GM23338 (cell line): ENCODE measurements at regions not wholly inside any gene's neighbourhood (a gene's known extent, or its start where the extent isn't known, plus 50 kb on each side); places are given as distances from the start of the nearest gene placed in this dataset.

Experiments
- ATAC-seq: fragments of 200-7000 bp; cut with Tn5 transposase; 3 replicates; pipeline ENCODE4 v1.9.1; 2020
- DNase-seq: peaks from one replicate; pipeline ENCODE4 v3.0.0-alpha.2; 2015; ENCODE audit warnings: low spot score
- H2AFZ ChIP-seq: fragments of 200-600 bp; sonication (generic); 2 replicates; pipeline ENCODE4 v1.8.0; 2016; ENCODE audit warnings: antibody characterized with exemption, mild to moderate bottlenecking, moderate library complexity
- H3F3A ChIP-seq: fragments of 200-600 bp; sonication (generic); replicated peaks from 2 replicates; pipeline ENCODE4 v1.8.0; 2017; ENCODE audit warnings: antibody characterized with exemption, mixed run types, low read depth
- H3K27ac ChIP-seq: fragments of 200-600 bp; sonication (generic); 2 replicates; pipeline ENCODE4 v1.6.1; 2016; ENCODE audit warnings: low read depth
- H3K27me3 ChIP-seq: fragments of 200-600 bp; sonication (generic); 2 replicates; pipeline ENCODE4 v1.8.0; 2016; ENCODE audit warnings: mild to moderate bottlenecking, mixed run types, moderate library complexity; ENCODE audit not compliant: insufficient read depth
- H3K36me3 ChIP-seq: fragments of 200-600 bp; sonication (generic); 2 replicates; pipeline ENCODE4 v1.8.0; 2016; ENCODE audit warnings: mild to moderate bottlenecking; ENCODE audit not compliant: insufficient read depth
- H3K4me1 ChIP-seq: fragments of 200-600 bp; sonication (generic); 2 replicates; pipeline ENCODE4 v1.8.0; 2016; ENCODE audit warnings: mild to moderate bottlenecking, moderate library complexity; ENCODE audit not compliant: insufficient read depth
- H3K4me2 ChIP-seq: fragments of 200-600 bp; sonication (generic); 2 replicates; pipeline ENCODE4 v1.7.1; 2017; ENCODE audit warnings: mixed run types
- H3K4me3 ChIP-seq: fragments of 200-600 bp; sonication (generic); 2 replicates; pipeline ENCODE4 v1.6.1; 2016; ENCODE audit warnings: mixed run types
- H3K79me2 ChIP-seq: fragments of 200-600 bp; sonication (generic); replicated peaks from 2 replicates; pipeline ENCODE4 v1.8.0; 2017; ENCODE audit warnings: mild to moderate bottlenecking; ENCODE audit not compliant: insufficient read depth
- H3K9me2 ChIP-seq: fragments of 200-600 bp; sonication (generic); 2 replicates; pipeline ENCODE4 v1.8.0; 2017; ENCODE audit not compliant: insufficient read depth
- H4K20me1 ChIP-seq: fragments of 200-600 bp; sonication (generic); replicated peaks from 2 replicates; pipeline ENCODE4 v1.8.0; 2017; ENCODE audit warnings: mild to moderate bottlenecking; ENCODE audit not compliant: insufficient read depth
- H3K27ac Mint-ChIP-seq: 2 replicates; pipeline ENCODE4 v1.8.0; 2020; ENCODE audit warnings: inconsistent platforms, mild to moderate bottlenecking, moderate library complexity, mixed read lengths
- H3K27me3 Mint-ChIP-seq: 3 replicates; pipeline ENCODE4 v1.8.0; 2022; ENCODE audit warnings: low read depth, mild to moderate bottlenecking, moderate library complexity, mixed read lengths, inconsistent platforms; ENCODE audit not compliant: insufficient read depth, poor library complexity
- H3K36me3 Mint-ChIP-seq: 3 replicates; pipeline ENCODE4 v1.8.0; 2021; ENCODE audit warnings: low read depth, mild to moderate bottlenecking, inconsistent platforms, moderate library complexity, mixed read lengths
- H3K4me1 Mint-ChIP-seq: 3 replicates; pipeline ENCODE4 v1.8.0; 2020; ENCODE audit warnings: mild to moderate bottlenecking, inconsistent platforms, mixed read lengths
- H3K4me3 Mint-ChIP-seq: 3 replicates; pipeline ENCODE4 v1.8.0; 2021; ENCODE audit warnings: moderate library complexity, mild to moderate bottlenecking, inconsistent platforms, mixed read lengths
- H3K9me3 Mint-ChIP-seq: 3 replicates; pipeline ENCODE4 v1.8.0; 2020; ENCODE audit warnings: moderate library complexity, mild to moderate bottlenecking, inconsistent platforms, mixed read lengths
- EZH2phosphoT487 ChIP-seq: fragments of 200-600 bp; sonication (generic); IDR thresholded peaks from one replicate; pipeline ENCODE4 v1.8.1; 2018; ENCODE audit warnings: antibody characterized with exemption; ENCODE audit not compliant: unreplicated experiment
- NANOG ChIP-seq: IDR thresholded peaks from 2 replicates; pipeline ENCODE4 v1.6.1; 2016; ENCODE audit warnings: antibody characterized with exemption, borderline replicate concordance
- POLR2AphosphoS5 ChIP-seq: IDR thresholded peaks from 2 replicates; pipeline ENCODE4 v1.6.1; 2016; ENCODE audit warnings: antibody characterized with exemption, low read depth
- STAT1 ChIP-seq: IDR thresholded peaks from one replicate; pipeline ENCODE4 v1.6.1; 2016; ENCODE audit warnings: antibody characterized with exemption; ENCODE audit not compliant: unreplicated experiment
- TF ChIP-seq, protein P1 (sequence below): fragments of 250-450 bp; sonication (Bioruptor Pico); IDR thresholded peaks from 2 replicates; pipeline ENCODE4 v1.5.0; 2020; ENCODE audit warnings: mild to moderate bottlenecking, moderate library complexity

DNA sequence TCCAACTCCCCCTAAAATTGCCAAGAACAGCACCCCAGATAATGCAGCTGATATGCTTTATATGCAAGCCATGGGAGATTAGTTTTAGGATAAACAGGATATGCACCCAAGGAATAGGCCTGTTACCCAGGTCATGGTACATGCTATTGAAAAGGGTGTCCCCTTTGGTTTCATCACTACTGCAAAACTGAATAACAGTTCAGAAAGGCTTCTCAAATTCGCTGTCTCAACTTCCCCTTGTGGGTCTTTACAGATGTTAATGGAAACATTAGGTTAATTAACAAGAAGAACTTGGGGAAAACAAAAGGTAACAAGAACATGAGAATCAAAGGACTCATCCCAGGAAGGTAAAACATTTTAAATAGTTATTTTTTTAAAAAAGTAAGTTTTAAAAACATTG, 318.7 kb downstream of the PRR32 start:
- peak overlapping the region; percentile 94 for H3K27ac Mint-ChIP-seq
- Histone ChIP-seq H3K4me3 (no peak overlapping the region; the same call in 1 of the 2 replicates), H3K79me2 (no peaks in the 10 kb centered on the region)

DNA sequence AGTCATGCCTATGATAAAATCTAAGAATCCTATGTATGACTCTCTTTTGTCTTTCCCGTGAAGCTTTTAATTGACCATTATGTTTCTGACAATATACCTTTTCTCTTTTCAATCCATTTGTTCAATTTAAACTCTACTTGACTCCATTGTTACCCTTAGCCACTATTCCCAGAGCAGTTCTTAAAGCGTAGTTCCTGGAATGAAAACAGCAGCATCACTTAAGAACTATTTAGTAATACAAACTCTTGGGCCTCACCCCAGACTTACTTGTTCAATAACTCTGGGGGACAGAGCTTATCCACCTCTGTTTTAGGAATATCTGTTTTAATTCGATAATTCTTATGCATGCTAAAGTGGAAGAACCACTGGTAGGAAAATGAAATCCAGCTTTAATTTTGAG, 358.4 kb downstream of the PRR32 start:
- Histone ChIP-seq H3K4me1 (no peaks in the 10 kb centered on the region), H3K27me3 (no peaks in the 10 kb centered on the region), H3K4me2 (no peak overlapping the region), H3K27ac (no peak overlapping the region), H3K36me3 (no peaks in the 10 kb centered on the region), H3K79me2 (no peaks in the 10 kb centered on the region), H3F3A (no peaks in the 10 kb centered on the region), H4K20me1 (no peaks in the 10 kb centered on the region), H2AFZ (no peak overlapping the region), H3K4me3 (no peak overlapping the region), H3K9me2 (no peaks in the 10 kb centered on the region)
- H3K27ac Mint-ChIP-seq, result peak overlapping the region; percentile 53; the same call in 1 of the 2 replicates
- DNase-seq (peak; percentile 1), ATAC-seq (no peak)
- TF ChIP-seq NANOG, result no peak
- no peak for TF ChIP-seq POLR2AphosphoS5
- no peak for TF ChIP-seq STAT1
- TF ChIP-seq, protein P1, sequence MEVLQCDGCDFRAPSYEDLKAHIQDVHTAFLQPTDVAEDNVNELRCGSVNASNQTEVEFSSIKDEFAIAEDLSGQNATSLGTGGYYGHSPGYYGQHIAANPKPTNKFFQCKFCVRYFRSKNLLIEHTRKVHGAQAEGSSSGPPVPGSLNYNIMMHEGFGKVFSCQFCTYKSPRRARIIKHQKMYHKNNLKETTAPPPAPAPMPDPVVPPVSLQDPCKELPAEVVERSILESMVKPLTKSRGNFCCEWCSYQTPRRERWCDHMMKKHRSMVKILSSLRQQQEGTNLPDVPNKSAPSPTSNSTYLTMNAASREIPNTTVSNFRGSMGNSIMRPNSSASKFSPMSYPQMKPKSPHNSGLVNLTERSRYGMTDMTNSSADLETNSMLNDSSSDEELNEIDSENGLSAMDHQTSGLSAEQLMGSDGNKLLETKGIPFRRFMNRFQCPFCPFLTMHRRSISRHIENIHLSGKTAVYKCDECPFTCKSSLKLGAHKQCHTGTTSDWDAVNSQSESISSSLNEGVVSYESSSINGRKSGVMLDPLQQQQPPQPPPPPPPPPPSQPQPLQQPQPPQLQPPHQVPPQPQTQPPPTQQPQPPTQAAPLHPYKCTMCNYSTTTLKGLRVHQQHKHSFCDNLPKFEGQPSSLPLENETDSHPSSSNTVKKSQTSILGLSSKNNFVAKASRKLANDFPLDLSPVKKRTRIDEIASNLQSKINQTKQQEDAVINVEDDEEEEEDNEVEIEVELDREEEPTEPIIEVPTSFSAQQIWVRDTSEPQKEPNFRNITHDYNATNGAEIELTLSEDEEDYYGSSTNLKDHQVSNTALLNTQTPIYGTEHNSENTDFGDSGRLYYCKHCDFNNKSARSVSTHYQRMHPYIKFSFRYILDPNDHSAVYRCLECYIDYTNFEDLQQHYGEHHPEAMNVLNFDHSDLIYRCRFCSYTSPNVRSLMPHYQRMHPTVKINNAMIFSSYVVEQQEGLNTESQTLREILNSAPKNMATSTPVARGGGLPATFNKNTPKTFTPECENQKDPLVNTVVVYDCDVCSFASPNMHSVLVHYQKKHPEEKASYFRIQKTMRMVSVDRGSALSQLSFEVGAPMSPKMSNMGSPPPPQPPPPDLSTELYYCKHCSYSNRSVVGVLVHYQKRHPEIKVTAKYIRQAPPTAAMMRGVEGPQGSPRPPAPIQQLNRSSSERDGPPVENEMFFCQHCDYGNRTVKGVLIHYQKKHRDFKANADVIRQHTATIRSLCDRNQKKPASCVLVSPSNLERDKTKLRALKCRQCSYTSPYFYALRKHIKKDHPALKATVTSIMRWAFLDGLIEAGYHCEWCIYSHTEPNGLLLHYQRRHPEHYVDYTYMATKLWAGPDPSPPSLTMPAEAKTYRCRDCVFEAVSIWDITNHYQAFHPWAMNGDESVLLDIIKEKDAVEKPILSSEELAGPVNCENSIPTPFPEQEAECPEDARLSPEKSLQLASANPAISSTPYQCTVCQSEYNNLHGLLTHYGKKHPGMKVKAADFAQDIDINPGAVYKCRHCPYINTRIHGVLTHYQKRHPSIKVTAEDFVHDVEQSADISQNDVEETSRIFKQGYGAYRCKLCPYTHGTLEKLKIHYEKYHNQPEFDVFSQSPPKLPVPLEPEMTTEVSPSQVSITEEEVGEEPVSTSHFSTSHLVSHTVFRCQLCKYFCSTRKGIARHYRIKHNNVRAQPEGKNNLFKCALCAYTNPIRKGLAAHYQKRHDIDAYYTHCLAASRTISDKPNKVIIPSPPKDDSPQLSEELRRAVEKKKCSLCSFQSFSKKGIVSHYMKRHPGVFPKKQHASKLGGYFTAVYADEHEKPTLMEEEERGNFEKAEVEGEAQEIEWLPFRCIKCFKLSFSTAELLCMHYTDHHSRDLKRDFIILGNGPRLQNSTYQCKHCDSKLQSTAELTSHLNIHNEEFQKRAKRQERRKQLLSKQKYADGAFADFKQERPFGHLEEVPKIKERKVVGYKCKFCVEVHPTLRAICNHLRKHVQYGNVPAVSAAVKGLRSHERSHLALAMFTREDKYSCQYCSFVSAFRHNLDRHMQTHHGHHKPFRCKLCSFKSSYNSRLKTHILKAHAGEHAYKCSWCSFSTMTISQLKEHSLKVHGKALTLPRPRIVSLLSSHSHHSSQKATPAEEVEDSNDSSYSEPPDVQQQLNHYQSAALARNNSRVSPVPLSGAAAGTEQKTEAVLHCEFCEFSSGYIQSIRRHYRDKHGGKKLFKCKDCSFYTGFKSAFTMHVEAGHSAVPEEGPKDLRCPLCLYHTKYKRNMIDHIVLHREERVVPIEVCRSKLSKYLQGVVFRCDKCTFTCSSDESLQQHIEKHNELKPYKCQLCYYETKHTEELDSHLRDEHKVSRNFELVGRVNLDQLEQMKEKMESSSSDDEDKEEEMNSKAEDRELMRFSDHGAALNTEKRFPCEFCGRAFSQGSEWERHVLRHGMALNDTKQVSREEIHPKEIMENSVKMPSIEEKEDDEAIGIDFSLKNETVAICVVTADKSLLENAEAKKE (CRISPR knock-in tag), result no peak
- H3K4me1 Mint-ChIP-seq, result peaks cover 3% of the 10 kb centered on the region
- no peak overlapping the region for H3K4me3 Mint-ChIP-seq
- no peaks in the 10 kb centered on the region for H3K9me3 Mint-ChIP-seq
- H3K27me3 Mint-ChIP-seq, result no peaks in the 10 kb centered on the region
- H3K36me3 Mint-ChIP-seq, result no peaks in the 10 kb centered on the region; the same call in 2 of the 3 replicates

More for the DNA sequence above, 318.7 kb downstream of the PRR32 start:
- H3F3A ChIP-seq, result no peaks in the 10 kb centered on the region
- H3K4me1 ChIP-seq, result peaks cover 23% of the 10 kb centered on the region
- no peaks in the 10 kb centered on the region for H4K20me1 ChIP-seq
- peak overlapping the region; percentile 53 for H3K4me2 ChIP-seq
- no peaks in the 10 kb centered on the region for H3K27me3 ChIP-seq
- H2AFZ ChIP-seq, result no peak overlapping the region
- H3K4me1 Mint-ChIP-seq, result peaks cover 16% of the 10 kb centered on the region
- peaks cover 12% of the 10 kb centered on the region; the same call in 2 of the 3 replicates for H3K36me3 Mint-ChIP-seq
- DNase-seq (peak; percentile 42), ATAC-seq (peak; percentile 81)
- peaks cover 5% of the 10 kb centered on the region; the same call in 2 of the 3 replicates for H3K9me3 Mint-ChIP-seq
- no peaks in the 10 kb centered on the region for H3K27me3 Mint-ChIP-seq
- H3K9me2 ChIP-seq, result no peaks in the 10 kb centered on the region; the same call in 1 of the 2 replicates
- H3K27ac ChIP-seq, result peak overlapping the region; percentile 81
- TF ChIP-seq EZH2phosphoT487 (no peak), NANOG (peak; percentile 60; the same call in 1 of the 2 replicates)
- no peaks in the 10 kb centered on the region for H3K36me3 ChIP-seq
- 0 out of 3 replicates have a peak overlapping the region, but pooled peaks have one; percentile 7 for H3K4me3 Mint-ChIP-seq
